ENCODE measurements at regions not wholly inside any gene's neighbourhood (a gene's known extent, or its start where the extent isn't known, plus 50 kb on each side); places are given as distances from the start of the nearest gene placed in this dataset.

DNA sequence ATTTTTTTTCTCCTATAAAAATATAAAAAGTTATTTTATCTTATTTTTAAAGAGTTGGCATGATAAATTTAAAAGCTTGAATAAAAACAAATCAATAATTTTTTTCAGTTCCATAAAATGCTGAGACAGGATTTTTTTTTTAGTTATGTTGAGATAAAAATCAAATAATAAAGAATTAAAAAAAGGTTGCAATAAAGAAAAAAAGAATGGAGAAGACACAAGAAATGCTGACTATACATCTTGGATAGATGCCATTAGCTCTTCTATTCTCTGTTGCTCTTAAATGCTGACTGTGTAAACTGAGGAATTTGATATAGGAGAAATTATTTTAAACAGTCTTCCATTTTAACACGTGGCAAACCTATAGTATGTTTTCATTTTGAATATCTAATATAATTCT lies 2298.5 kb downstream of the MRPL39 start:
- in situ Hi-C loops (cut with MboI; ENCODE audit: low pct_unique_long_range_greater_than_20kb, low sequenced_read_pairs) = no loop called here
- DNase-seq = no peak

DNA sequence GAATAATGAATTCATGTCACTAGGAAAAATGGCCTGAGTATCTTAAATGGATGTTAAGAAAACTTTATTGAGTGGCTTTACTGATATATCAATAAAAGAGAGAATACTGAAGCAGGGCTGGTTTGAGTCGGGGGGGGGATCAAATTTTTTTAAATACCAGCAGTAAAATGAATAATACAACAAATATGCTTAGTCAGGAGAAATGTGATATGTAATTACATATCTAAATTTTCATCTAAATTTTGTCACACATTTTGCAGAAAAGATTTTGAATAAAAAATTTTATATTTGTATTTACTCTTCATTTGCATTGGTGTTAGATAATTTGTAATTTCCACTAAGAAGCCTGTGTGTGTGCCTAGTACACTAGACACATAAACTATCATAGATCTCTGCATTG lies 2300.2 kb downstream of the MRPL39 start:
- in situ Hi-C loops (cut with MboI; ENCODE audit: low pct_unique_long_range_greater_than_20kb, low sequenced_read_pairs) = no loop called here
- no peak for DNase-seq

DNA sequence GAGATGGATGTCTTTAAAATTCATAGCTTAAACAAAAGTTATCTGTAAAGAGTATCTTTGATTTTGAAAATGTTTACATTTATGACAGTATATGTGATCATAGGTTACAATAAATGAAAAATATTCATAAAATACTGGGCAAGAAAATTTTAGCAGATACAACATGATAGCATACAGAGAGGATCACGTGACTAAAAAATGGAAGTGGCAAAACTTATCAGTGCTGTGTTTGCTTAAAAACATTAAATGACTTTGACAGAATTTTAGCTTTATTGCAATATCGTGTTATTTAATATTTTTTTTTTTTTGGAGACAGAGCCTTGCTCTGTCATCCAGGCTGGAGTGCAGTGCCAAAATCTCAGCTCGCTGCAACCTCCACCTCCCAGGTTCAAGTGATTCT lies 2294.1 kb downstream of the NCAM2 start:
- in situ Hi-C loops (cut with MboI; ENCODE audit: low pct_unique_long_range_greater_than_20kb, low sequenced_read_pairs) = no loop called here
- no peak for DNase-seq

DNA sequence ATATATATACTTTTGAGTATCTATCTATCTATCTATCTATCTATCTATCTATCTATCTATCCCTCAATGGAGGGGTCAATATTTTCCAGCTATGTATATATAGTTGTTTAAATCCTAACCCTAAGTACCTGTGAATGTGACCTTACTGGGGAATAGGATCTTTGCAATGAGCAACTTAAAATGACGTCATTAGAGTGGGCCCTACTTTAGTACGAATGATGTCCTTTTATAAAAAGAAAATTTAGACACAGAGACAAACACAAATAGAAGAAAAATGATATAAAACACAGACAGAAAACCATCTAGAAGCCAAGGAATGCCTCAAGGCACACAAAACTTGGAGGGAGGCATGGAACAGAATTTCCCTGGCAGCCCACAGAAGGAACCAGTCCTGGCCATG lies 2283.7 kb downstream of the NCAM2 start:
- in situ Hi-C loops (cut with MboI; ENCODE audit: low pct_unique_long_range_greater_than_20kb, low sequenced_read_pairs) = no loop called here
- no peak for DNase-seq

DNA sequence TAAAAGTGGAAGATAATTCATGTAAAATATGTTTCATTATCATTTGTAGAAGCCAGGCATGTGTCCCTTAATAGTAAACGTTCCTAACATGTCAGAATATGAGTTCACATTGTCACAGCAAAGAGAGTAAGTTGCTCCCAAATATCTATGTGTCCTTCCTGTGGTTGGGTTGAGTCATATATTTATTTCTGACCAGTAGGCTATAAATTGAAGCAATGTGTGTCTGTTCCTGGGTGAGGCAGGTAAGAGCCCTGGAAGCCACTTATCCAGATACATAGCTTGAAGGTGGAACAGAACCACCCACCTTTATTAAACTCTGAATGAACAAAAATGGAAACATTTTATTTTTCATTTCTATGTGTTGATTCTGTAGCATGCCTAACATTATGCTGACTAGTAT lies 2251.6 kb downstream of the NCAM2 start:
- no peak for DNase-seq
- in situ Hi-C loops (cut with MboI; ENCODE audit: low pct_unique_long_range_greater_than_20kb, low sequenced_read_pairs) = no loop called here

DNA sequence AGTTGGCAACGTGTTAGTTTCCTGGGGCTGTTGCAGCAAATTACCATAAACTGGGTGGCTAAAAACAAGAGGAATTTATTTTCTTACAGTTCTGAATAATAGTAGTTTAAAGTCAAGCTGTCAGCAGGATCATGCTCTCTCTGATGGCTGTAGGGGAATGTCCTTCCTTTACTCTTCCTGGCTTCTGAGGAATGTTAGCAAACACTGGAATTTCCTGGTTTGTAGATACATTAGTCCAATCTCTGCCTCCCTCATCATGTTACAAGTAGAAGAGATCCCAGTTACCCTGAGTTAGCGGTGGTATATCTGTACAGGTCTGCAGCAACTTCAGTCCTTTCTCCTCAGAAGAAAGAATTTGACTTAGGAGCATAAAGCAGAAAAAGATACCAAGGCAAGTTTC lies 2249.1 kb downstream of the NCAM2 start:
- no peak for DNase-seq
- in situ Hi-C loops (cut with MboI; ENCODE audit: low pct_unique_long_range_greater_than_20kb, low sequenced_read_pairs) = no loop called here

DNA sequence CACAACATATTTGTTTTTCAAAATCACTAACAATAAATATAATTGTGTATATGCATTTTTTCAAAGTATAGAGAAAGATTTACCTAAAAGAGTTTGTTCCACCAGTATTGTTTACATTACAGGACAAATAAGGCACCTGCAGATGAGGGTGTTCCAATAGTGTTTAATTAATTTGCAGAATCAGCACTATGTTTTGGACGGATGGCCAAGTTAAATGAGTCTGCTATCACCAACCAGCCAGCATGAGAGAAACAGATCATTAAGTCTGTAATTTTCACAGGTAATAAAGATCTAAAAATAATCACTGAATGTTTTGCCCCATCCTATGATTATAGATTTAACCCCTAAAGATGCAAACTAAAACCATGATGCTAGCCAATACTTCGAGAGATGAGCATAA lies 2247.0 kb downstream of the NCAM2 start:
- in situ Hi-C loops (cut with MboI; ENCODE audit: low pct_unique_long_range_greater_than_20kb, low sequenced_read_pairs) = no loop called here
- DNase-seq = no peak

- no peak for DNase-seq
- in situ Hi-C loops (cut with MboI; ENCODE audit: low pct_unique_long_range_greater_than_20kb, low sequenced_read_pairs) = no loop called here
Measured at GRCh38 chr21:23223882-23224281, 2225.7 kb downstream of the NCAM2 start.

DNA sequence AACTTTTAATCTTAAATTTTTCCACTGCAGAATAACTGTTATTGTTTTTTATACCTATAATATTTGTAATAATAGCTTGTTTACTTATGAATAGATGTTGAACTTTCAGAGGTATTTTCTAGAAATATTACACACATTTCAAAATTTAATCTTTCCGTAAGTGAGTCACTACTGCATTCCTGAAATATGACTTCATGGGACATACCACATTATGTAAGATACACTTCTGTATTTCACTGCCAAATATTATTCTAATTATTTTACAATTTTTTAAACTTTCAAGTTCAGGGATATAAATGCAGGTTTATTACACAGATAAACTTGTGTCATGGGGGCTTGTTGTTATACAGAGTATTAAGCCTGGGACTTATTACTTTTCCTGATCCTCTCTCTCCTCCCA lies 2220.5 kb downstream of the NCAM2 start:
- in situ Hi-C loops (cut with MboI; ENCODE audit: low pct_unique_long_range_greater_than_20kb, low sequenced_read_pairs) = no loop called here
- no peak for DNase-seq

DNA sequence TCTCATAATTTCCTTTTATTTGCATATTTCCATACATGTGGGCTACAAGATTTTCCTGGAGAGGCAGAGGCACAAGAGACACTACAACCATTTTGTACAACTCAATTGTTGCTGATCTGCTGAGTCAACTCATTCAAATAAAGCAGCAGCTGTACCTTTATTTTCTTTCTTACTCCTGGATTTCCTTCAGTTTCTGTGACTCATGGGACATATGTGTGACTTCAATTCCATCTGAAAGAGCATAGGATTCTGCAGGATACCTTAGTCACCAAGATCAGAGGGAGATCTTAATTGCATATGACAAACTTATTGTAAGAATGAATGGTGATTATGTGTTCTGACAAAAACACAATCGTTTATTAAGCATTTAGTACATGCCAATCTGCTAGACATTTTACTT lies 2219.4 kb downstream of the NCAM2 start:
- in situ Hi-C loops (cut with MboI; ENCODE audit: low pct_unique_long_range_greater_than_20kb, low sequenced_read_pairs) = no loop called here
- no peak for DNase-seq

DNA sequence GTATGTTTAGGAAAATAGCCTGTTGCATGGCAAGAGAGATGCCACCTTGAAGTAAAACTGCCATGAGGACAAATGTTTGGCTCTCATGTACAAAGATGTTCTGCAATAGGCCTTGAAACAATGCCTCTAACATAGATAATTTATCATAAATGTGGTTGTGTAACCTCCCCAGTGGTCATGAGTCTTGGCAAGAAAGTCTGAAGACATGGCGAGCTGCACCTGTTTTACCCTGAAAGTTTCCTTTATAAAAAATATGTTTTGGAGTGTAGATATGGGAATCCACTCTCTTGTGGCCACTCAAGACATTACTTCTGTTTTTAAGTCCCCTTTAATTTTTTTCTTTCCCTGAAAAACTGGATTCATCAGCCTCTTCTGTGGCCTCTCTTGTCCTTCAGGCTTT lies 2217.1 kb downstream of the NCAM2 start:
- no peak for DNase-seq
- in situ Hi-C loops (cut with MboI; ENCODE audit: low pct_unique_long_range_greater_than_20kb, low sequenced_read_pairs) = no loop called here

All from KBM-7 (cell line).